Muscle of back (tissue), 3 donors: ENCODE measurements at regions not wholly inside any gene's neighbourhood (a gene's known extent, or its start where the extent isn't known, plus 50 kb on each side); places are given as distances from the start of the nearest gene placed in this dataset.

ENCODE experiments used
- DNase-seq, 3 donors: peaks; one replicate each; pipeline versions ENCODE4 v3.0.0 to v3.0.0-alpha.2; 2013

DNA sequence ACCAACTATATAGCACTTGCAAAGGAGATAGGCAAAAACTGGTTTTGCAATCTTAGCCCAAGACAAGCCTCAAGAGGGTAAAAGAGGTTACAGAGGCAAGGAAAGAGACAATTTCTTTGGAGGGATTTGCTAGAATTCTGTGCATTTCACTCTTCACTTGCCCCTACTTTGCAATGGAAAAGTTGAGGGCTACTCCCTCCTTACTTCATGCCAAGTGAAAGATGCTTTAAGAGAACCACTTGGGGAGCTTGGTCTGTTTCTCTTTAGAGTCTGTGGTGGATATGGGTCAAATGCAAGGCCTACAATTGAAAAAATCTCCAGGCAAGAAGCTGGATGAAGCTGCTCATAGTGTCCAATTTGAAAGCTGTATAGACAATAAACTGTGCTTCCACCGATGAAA lies 167.7 kb upstream of the DIO2 start:
- no peak for DNase-seq

DNA sequence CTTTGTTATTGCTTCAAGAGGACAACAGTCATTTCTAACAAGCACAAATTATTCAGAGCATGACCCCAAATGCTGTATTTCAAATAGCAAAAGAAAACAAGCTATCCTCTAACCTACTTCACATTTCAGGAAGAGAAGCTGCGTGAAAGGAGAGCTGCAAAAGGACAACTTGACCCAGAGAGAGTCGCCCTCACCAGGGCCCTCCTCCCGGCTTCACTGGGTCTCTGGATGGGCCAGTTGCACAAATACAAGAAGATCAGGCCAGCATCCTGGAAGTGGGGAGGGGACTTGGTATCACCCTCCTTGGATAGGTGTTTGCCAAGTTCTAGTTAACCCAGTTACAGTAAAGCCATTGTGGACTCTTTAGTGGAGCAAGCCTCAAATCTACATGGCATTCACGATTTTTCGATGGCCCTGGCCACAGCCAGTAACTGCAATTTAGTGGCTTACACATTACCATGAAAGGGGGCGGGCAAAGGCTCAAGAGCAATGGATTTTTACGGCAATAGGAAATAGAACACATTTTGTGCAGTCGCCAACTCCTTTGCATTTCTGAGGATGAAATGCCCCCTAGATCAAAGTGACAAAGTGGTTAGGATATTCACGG lies 166.9 kb upstream of the DIO2 start:
- no peak for DNase-seq

DNA sequence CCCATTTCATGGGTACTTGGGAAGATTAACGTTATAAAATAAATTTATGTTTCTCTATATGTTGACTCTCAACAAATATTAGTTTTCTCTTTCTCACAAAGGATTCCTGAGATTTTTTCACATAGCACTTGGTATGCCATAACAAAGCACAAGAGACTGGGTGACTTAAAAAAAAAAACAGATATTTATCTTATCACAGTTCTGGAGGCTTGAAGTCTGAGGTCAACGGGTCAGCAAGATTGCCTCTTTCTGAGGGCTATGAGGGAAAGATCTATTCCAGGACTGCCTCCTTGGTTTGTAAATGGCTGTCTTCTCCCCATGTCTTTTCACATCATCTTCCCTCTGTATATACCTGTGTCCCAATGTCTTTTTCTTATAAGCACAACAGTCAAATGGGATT lies 153.5 kb upstream of the DIO2 start:
- DNase-seq, result no peak

DNA sequence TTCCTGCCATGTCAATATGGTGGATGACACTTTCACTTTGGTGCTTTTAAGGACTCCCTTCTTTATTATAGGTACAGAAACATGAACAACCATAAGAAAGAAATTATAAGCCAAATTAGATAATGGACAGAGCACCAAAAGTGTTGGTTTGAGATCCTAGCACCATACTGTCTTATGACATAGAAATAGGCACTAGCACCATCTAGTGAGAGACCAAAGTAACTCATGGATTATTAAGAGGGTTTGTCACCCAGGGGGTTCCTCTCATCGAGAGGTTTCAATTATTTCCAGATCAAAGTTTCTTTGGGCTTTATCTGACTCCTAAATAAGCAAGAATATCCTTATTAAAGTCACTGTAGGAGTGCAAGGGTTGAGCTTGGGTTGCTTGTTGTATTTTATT lies 153.0 kb upstream of the DIO2 start:
- DNase-seq, result no peak

DNA sequence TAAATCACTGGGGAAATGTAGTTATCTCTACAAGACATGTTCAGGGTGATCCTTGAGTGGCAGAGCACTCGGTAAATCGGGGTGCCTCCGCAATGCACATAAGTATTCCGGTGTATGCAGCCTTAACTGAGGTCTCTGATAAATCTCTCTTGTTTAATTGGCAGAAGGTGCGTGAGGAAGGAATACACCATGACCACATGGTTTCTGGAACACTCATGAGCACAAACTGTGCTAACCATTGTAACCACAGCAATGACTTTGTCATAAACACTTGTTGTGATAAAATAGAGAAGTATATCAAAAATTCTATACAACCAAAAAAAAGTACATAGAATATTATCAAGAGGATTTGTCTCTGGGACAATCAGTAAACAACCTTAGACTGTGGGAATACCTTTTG lies 146.8 kb upstream of the DIO2 start:
- DNase-seq, result no peak

GRCh38 chr14:80356413-80356812 lies 145.1 kb upstream of the DIO2 start:
- DNase-seq, result peak in 1 of 3 donors; percentile 5

GRCh38 chr14:80354860-80355581 lies 143.7 kb upstream of the DIO2 start:
- DNase-seq, result no peak

DNA sequence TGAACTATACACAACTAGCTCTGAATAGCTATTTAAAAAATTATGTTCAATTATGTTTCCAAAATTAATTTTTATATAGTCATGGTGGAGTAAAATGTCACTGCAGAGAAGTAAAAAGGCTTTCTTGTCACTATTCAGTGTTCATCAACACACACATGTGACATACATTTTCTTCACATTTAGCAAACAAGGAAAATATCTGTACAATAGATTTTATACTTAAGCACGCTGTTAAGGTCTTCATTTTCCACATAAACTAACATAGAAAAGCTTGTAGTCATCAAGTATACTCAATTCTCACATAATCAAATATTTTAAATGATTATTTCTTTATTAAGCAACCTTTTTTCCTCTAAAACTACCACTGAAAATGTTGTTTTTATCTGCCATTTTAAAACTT lies 141.2 kb upstream of the DIO2 start:
- no peak for DNase-seq

DNA sequence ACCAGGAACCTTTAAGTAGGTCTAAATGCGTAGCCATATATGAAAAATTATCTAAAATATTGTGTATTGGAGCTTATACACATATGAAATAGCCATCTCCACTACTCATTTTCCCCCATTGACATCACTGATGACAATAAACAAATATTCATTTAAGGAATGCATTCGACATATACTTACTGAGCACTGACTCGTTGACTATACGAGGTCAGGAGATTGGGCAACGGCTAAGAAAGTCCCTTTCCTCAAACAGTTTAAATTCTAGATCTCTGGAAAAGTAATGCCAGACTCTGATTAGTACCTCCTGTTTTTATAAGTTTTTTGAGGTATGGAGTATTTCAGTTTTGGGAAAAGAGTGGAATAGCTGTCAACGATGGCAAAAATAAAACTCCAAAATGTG lies 139.4 kb upstream of the DIO2 start:
- DNase-seq, result no peak

GRCh38 chr14:80346395-80346794 lies 135.1 kb upstream of the DIO2 start:
- no peak for DNase-seq

DNA sequence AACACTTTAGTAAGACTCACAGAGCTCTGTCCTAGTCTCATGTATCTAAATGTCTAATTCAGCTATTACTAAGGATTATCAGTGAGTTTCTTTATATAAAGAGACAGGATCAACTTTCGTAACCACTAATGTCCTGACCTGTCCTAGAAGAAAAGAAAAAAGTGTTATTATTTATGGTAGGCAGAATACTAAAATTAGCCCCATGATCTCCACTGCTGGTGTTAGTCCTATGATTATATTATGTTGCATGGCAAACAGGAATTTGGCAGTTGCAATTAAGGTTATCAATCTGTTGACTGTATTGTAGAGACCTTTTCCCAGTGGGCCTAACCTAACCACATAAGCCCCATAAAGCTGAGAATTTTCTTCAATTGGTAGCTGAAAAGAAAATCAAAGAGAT lies 132.9 kb upstream of the DIO2 start:
- DNase-seq, result no peak

DNA sequence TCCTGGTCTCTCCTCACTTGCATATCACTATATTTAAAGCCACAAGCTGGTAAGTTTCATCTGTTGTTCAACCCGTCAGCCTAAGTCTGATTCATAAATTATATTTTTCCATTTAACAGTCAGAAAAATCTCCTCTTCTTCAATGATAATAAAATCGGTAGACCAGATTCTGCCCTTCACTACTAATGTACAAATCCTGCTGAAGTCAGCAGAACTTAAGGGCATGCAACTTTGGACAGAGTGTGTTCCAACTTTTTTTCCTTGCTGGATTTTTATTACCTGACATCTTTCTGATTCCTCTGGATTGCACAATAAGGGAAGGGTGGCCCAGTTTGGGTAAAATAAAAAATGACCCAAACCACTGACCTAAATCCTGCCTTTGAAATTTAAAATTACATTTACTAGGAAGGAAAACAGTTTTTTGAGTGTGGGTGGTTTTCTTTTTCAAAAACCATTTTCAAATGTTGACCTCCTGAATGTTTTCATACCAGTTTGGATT lies 125.4 kb upstream of the DIO2 start:
- DNase-seq, result no peak

- no peak for DNase-seq
Measured at GRCh38 chr14:80325688-80326087, 114.4 kb upstream of the DIO2 start.

GRCh38 chr14:80325112-80325511 lies 113.8 kb upstream of the DIO2 start:
- DNase-seq, result no peak

DNA sequence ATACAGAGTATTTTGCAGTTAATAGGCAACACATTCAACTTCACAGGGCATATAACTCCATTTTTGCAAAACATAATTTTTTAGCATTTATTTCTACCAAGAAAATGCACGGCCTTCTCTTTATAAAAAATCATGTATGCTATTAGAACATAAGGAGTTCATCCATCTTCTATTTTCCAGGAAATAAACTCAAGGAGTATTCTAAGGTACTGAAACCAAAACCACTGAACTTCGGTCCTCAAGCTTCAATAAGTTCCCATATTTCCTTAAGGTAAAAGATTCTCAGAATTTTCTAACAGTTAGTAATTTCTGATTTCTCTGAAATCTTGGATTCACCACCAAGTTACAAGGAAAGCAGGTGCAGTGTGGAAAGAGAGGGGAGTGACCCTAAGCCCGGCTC lies 113.3 kb upstream of the DIO2 start:
- DNase-seq, result no peak

DNA sequence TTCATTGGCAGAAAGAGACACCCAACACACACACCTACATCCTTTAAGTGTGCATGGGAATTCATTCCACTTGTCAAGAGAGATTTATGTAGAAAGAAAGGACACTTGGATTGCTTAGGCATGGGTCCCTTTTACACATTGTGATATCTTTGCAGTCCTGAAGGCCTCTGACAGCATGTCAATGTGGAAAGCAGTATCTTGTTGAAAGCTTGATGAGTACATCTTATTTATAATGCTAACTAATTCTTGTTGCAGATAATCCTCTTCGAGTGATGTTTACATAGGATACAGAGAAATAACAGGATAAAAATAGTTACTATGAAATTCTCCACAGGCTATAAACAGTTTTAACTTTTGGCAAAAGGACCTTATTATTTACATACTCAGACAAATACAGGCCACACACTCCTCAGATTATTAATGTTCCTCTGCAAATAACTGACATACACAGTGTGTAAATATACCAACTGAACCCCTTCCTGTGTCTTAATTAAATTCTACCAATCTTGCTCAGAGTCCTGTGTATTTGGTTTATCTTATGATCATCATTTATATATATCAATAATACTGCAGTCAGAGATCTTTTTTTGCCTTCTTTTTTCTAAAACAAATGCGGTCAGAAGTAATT lies 111.8 kb upstream of the DIO2 start:
- peak in 2 of 3 donors; percentile 8 to 23 for DNase-seq

DNA sequence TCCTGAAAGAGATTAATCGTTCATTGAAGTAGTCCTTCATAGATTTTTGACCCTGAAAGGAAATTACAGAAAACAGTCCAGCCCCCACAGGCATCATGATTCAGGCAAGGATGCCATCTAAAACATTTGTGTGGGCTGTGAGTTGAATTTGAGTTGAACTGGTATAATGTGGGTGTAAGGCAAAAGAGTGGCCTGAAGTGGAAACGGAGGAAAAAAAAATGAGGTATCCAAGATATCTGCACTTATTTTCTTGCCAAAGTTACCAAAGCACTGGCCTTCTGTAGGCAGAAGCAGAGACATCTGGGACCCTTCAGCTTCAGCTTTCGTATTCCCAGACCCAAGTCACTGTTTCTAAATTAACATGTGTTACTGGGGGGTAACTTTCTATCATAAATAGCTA lies 105.1 kb upstream of the DIO2 start:
- DNase-seq, result no peak

DNA sequence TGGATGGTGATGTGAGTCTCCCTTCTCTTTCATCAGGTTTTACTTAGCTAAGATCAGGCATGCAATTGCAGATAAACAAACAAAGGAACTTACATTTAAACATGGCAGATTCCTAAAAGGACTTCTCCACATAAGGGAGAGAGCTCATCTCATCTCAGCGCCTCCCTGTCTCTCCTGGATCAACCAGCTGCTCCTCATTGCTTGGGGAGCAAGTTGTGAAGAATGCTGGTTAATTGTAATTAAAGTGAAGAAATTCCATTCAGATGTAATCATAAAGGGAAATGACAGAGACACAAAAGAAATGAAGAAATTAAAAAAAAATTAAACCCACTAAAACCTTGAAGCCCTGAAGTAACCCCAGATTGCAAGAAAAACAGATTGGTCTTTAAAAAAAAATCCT lies 104.4 kb upstream of the DIO2 start:
- no peak for DNase-seq

DNA sequence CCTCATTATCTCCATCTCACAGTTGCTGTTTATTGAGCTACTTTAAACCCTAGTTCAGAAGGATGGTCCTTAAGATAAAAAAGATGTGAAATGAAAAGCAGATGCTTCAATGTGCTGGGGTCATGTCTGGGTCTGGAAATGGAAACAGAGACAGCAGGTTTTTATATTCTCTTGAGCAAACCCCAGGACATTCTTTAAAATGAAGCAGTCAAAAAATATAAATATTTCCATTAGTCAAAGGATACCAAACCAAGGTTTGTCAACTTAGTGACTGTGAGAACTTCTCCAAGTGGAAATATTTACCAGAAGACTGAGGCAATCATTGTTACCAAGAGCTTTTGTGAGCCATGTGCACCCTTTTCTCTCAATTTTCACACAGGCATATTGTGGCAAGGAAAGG lies 102.5 kb upstream of the DIO2 start:
- no peak for DNase-seq

DNA sequence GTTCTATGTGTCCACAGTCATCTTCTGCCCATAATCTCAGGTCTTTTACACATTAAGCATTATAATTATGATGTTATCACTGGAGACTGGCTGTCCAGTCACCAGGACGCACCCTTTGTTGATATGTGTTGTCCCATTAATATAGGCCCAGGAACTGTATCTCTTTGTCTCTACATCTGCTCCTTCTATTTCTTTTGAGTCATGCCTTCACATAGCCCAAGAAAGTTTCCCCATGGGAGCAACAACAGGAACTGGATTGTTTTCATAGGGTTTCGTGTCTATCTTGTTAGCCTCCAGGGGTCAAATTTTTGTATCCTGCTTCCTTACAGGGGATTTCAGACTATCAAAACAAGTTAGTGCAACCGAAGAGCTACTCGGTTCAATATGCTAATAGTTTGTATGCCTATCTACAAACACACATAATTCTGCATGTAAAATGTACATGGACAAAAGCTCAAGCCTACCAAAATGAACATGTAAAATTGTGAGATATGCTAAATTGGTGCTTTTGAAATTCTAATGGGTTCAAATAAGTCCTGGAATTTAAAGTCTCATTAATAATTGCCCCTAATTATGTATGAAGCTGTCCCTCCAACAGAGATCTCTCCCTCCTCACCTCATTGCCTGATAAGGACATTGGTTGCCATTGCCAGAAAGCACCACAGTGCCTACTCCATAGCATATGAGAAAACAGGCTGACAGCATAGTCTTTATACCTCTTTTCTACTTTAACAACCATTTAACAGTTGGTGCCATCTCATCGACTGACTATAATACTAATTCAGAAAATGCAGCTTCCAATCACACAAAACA lies 99.8 kb upstream of the DIO2 start:
- DNase-seq, result no peak

DNA sequence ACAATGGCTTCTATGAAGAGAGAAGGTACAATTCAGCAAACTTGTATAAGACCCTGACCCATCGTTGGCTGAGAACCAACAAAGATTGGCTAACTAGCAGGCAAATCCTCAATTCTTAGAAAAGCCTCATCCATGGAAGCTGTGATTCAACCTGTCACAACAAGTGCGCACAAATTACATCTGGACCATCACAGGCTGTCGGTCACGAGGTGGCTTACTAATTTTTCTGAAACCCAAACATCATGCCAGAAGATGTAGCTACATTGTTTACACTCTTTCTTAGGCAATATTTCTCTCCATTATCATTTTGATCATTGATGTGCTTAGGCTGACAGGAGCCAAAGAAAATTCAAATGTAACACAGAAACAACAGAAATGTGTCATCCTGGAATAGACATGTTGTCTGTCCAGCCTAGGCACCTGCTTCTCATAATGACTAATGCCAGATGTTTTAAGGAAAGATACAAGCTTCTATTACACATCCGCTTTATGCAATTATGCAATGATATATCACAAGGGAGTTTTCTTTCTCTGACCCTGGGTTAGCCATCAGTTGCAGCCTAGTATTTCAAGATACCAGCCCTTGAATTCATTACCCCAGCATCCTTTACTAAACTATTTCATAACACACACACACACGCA lies 92.9 kb upstream of the DIO2 start:
- DNase-seq, result no peak

DNA sequence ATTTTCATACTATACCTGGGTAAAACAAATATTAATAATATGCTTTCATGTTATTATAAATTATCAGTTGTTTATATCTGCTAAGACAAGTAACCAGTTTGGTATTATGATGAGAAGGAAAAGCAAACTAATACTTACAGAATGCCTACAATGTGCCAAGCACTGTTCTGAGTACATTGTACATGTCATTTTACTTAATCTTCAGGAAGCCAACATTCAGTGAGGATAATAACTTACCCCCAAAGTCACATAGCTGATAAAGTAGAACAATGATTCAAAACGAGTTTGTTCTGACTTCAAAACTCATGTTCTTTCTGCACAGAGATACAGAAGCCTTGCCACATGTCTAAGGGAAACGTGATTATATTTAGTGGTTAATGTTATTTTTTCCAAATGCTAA lies 89.0 kb upstream of the DIO2 start:
- no peak for DNase-seq
